HG02642 (cell line): ENCODE measurements at regions not wholly inside any gene's neighbourhood (a gene's known extent, or its start where the extent isn't known, plus 50 kb on each side); places are given as distances from the start of the nearest gene placed in this dataset.

Experiments used
- ATAC-seq: cut with Tn5 transposase; IDR thresholded peaks from one replicate; pipeline ENCODE4 v1.9.1; 2021; ENCODE audit warnings: mild to moderate bottlenecking; ENCODE audit not compliant: unreplicated experiment, poor library complexity

DNA sequence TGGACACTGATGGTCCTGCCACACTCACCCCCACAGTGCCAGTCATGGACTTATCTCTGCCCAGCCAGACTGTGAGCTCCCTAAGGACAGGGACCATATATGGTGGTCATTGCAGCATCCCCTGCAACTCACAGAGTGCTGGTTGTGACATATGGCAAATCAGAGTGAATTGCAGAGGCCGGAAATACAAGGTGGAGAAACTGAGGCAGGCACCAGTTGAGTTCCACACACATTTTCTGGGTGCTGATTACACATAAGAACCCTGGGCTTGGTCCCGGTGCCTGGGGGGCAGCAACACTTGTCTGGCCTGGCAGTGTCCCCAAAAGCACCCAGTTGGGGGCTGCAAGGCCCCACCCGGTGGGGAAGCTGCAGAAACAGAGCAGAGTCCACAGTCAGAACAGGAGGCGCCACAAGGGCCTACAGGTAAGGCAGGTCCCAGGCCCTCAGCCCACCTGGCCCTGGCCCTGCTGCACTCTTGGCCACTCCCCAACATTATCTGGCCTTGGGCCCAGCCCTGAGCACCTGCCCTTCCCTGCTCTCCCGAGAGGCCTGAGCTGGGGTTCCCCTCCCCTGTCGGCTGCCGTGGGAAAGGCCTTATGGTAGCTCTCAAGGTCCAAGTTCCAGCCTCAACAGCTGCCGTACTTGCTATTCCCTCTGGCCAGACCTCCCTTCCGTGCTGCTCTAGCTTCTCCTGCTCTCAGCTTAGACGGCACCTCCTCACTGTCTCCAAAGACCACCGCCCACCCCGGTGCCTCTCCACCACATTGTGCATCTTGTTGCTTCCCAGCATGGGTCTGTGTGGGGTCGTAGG, 140.8 kb upstream of the PTPN1 start:
- no peak for ATAC-seq

DNA sequence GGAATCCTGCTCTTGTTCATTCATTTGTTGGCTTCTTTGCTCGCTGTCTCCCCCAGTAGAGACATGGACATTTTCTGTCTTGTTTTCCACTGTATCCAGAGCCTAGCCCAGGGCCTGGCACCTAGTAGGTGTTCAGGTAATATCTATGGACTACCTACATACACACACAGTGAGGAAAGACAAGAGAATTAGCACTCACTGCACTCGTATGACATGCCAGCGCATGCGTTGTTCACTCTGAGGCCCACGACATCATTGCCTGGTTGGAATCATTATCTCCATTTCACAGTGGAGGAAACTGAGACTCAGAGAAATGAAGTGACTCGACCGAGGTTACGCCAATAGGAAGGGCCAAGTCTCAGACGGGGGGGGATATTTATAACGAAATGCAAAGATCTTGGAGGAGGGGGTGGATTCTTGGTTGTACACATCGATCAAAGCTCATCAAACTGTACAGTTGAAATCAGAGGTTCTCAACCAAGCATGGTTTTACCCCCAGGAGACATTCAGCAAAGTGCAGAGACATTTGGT, 140.1 kb upstream of the PTPN1 start:
- no peak for ATAC-seq

DNA sequence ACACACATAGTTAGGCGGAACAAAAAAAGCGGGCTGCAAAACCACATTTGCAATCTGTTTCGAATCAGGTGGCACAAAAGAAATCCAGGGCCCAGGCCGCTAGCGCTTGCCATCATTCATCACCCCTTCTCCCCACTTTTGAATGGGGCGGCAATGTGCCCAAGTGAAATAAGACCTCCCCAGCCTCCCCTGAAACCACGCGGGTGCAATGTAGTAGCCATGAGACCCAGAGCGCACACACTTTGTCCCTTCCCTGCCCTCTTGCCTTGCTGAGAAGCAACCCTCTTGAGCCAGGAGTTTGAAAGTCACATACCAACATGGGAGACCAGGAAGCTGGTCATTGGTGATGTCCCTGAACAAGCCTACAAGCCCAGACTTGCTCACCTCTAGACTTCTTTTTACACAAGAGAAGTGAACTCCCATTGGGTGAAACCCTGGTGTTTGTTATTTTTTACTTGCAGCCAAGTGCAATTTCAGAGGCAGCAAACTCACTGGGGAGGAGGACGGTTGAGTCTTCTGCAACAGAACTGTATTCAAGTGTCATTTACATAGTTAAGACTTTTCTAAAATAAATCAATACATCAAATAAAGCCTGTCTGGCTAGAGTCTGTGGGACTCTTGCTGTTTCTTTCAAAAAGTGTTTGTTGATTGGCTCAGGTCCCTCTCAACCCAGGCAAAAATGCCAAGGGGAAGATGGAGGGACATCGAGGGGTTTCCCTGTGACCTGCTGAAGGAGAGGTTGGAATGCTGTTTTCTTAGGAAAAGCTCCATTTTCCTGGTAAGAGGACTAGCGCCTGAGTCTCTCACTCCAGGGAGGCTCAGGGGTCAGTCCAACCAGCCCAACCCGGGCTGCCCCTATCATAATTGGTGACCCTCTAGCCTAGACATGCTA, 138.1 kb upstream of the PTPN1 start:
- no peak for ATAC-seq

DNA sequence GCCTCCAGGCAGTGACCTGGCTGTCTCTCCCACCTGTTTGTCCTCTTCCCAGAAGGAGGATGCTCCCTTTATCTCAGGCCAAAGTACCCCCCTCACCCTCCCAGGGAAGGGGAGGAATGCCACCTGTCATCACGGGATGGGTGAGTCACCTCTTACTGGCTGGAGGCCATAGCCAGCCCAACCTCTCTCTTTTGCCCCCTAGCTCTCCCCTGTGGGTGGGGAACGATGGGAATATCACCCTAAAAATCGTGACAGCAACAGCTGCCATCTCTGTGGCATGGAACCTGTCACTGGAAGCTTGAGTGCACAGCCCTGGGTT, 137.5 kb upstream of the PTPN1 start:
- ATAC-seq = no peak

DNA sequence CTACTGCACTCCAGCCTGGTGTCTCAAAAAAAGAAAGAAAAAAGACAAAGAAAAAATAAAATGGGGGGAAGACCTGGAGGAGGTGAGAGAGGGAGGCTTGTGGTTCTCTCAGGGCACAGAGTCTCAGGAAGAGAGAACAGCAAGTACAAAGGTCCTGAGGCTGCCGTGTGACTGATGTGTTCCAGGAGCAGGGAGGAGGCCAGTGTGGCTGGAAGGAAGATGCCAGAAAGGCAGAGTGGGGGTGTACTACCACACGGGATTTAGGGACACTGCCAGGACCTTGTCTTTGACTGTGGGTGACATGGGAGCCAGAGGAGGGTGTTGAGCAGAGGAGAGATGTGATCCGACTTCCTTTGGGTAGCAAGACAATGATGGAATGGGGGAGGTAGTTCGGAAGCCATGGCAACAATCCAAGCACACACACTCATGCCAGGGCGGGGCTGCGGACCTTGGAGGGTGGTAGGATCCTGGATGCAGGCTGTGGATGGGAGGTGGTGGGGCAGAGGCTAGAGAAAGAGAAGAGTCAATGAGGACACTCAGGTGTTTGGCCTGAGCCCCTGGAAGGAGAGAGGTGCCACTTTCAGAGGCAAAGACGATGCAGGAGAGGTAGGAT, 136.4 kb upstream of the PTPN1 start:
- no peak for ATAC-seq

DNA sequence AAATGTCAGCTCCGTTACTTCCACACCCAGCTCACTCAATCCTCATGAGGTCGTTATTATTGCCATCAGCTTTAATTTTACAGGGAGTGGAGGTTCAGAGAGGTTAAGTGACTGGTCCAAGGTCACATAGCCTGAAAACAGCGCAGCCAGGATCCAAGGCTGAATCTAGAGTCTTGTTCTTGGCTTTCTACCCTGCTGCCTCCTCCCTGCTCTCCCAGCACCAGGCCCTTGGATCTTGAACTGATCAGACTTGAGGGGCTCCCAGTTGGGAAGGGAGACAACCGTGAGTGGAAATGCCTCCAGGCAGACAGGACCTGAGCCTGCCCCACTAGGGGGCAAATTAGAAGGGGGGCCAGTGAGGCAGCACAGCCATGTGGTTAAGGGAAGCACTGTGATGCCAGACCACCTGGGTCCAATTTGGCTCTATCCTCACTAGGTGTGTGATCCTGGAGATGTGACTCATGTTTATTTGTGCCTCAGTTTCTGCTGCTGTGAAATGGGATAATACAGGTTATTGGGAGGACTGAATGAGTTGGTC, 135.6 kb upstream of the PTPN1 start:
- no peak for ATAC-seq

DNA sequence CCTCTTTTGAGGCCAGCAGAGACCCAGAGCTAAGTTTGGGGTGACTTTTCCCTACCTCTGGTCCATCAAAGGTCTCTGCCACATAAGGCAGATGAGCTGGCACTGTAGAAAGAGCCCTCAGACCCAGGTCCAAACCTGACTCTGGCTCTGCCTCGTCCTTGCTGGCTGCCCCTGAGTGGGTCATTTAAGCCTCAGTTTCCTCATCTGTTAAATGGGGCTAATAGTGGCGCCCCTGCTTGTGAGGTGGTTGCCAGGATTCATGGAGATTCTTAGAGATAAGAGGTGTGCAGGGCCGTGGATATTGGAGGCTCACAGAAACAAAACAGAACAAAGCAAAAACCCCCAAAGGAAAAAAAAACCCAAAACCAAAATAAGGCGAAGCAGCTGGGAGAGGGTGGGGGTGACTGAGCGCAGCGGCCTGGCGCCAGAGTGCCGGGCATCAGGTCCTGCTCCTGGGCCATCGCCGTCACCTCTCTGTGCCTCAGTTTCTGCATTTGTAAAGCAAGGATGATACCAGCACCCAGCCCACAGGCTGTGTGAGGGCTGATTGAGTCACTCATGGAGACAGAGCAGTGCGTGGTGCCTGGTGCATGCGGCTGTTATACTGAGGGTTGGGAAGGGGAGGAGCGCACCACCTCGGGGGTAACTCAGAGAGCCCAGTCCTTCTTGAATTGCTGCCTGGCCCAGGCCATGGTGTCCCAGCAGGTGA, 133.8 kb upstream of the PTPN1 start:
- ATAC-seq = no peak

DNA sequence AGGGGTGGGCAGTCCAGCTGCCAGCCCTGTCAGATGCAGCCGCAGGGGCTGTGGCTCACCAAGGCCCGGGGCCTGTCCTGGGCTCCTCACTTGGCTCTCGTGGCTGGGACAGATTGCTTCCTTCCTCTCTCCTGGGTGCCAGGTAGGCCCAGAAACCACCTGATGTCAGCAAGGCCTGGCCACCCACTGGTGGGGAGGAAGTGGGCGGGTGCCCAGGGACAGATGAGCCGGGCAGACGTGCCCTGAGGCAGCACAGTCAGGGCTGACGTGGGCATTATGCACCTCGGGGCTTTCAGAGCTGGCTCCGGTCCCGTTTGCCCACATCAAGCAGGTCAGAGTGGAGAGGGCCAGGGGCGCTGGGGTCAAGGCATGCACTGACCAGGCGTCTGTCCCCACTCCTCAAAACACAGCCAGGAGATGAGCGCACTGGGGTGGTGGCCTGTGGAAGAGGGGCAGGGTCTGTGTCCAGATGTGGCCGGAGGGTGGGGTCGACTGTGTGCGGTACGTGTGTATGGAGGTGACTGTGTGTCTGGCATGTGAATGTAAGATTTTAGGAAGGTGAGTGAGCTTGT, 133.2 kb upstream of the PTPN1 start:
- no peak for ATAC-seq

DNA sequence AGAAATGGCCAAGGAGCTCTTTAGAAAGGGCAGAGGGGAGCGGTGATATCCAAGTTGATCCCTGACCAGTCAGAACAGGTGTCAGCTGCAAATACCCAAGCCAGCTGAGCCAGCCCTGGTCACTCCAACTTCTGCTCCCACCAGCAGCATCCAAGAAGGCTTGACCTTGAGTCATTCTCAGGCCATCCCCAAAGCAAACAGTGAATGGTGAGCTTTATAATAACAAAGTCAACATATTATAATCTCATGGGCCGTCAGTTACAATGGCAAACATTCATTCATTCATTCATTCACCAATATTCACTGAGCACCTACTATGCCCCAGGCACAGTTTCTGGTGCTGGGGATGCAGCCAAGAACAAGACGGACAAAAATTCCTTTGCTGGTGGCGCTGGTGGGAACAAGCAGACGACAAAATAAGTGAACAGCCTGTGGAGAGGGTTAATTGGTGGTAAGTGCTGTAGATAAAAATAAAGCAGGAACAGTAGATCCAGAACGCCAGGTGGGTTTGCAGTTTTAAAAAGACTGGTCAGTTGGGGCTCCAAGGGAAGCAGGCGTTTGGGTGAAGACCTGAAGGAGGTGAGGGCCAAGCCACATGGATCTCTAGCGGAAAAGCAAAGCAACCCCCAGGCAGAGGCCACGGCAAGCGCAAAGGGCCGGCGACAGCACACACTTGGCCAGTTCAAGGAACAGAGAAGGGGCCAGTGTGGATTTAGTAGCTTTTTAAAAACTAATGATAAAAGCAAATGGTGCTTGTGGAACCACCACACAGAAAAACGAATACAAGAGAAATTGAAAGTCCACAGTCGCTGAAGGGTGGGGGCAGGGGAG, 131.8 kb upstream of the PTPN1 start:
- ATAC-seq = no peak

DNA sequence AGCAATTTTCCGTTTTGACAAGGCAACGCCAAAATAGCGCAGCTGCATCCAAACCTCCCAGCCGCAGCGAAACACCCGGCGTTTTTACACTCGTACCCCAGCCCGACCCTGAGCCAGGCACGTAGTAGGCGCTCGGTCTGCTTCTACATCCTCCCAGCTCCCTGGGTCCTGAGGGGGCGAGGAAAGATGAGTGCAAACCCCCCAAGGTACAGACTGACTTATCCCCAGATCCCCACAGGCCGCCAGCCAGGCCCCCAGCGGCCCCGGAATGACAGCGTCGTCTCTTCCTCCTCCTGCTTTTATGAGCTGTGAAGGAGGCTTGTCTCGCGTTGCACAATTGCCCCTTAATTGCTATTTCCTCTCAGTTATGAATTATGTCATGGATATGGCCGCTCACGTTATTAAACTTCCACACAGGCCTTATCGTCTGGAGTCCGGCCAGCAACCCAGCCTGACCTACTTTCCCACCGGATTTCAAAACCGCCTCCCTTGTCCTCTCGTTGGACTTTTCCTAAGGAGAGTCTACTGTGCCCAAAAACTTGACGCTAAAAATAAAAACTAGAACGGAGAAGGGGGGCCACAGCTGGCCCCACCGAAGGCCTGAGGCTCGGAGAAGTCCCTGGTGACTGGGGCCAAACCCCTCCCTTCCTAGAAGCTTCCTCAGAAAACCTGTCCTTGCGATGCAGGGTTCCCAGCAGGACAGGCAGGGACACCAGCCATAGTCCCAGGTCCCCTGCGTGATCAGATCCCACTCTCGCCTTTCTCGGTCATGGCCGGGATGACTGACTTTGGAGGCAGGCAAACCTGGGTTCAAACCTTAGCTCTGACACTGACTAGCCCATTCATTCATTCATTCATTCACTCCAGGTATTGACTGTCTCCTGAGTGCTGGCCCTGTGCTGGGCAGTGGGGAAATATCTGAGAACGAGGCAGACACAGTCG, 130.9 kb upstream of the PTPN1 start:
- ATAC-seq = no peak

DNA sequence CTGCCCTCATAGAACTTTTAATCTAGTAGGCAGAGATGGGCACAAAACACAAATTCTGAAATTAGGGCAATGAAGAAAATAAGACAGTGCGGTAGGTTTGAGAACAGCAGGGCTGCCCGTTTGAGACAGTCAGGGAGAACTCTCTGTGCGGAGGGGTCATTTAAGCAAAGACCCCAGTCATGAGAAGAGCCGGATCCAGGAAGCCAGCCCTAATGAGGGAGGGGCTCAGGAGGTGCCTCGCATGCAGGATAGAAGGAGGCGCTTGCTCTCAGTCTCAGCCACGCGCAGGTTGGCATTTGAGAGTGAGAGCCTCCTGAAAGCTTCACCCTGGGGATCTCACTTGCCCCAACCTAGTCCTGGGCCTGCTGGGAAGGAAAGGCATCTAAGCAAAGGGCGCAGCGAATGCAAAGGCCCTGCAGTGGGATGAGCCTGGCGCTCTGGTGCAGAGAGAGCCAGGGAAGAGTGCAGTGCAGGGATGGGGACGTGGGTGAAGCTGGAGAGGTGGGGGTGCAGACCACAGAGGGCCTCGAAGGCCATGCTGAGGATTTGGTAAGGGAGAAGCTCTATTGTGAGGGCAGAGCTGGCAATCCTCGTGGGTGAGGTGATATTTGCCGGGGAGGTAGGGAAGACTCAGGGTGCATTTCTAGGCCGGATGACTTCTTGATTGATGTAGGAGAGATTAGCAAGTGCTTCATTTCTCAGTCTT, 130.0 kb upstream of the PTPN1 start:
- no peak for ATAC-seq

DNA sequence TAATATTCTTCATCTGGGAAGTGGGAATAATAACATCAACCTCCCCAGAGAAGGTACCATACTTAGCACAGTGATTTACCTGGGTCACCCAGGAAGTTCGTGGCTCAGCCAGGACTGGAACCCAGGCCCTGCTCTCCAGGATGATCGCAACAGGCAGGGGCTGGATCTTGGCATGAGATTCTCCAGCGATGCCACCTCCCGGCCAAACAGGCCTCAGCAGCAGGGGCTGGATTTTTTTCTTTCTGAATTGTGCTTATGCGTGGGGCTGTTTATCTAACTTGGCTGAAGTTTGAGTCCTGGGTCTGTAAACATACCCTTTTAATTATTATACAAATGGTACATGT, 129.5 kb upstream of the PTPN1 start:
- no peak for ATAC-seq

DNA sequence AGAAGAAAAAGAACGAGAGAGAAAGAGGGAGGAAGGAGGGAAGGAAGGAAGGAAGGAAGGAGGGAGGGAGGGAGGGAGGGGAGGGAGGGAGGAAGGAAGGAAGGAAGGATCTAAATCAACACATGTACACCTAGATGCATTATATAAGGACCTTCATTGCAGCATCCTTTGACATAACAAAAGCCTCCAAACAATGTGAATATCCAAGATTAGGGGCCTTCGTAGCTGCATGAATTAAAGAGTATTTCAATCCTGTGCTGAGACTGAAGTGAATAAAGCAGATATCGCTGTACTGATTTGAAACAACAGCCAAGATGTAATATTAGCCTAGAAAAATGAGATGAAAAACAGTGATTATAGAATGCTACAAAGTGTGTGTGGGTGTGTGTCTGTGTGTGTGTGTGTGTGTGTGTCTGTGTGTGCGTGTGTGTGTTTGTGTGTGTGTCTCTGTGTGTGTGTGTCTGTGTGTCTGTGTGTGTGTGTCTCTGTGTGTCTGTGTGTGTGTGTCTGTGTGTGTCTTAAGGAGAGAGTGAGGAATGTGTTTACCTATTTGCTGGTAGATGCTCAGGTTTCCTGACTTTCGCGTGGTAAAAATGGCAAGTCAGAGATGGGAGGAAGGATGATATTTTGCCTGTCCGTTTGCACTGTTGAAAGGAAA, 129.0 kb upstream of the PTPN1 start:
- no peak for ATAC-seq

DNA sequence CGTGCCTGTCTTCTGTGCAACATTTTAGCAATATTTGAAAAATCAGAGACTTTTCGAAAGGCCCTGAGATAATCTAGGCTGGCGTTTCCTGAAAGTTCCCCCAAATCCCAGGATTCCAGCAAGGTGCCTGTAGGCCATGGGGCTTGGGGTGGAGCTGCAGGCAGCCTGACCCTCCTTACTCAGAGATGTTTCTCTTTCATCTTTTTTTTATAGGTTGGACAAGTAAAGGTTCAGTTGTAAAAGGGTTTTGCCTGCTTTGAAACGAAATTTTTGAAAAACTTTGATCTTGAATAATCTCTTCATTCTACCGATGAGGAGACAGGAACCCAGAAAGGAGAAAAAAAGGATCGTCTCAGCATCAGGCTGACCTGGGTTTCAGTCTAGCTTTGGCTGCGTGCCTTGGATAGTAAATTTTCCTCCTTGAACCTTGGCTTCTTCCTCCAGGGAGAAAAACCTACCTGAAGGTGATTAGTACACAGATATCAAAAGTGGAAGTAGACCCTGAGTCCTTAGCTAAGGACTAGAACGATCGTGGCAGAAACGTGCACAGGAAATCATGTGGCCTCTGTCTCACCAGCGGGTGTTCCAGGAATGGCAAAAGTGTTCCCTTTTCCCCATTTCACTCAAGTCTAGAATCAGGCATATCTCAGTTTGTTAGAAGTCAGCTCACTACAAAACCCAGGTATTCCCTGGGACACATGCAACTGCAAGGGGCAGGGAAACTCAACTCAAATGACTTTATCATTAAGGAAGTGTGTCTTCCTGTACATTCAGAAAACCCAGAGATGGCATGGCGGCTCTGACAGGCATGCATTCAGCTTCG, 128.2 kb upstream of the PTPN1 start:
- no peak for ATAC-seq

DNA sequence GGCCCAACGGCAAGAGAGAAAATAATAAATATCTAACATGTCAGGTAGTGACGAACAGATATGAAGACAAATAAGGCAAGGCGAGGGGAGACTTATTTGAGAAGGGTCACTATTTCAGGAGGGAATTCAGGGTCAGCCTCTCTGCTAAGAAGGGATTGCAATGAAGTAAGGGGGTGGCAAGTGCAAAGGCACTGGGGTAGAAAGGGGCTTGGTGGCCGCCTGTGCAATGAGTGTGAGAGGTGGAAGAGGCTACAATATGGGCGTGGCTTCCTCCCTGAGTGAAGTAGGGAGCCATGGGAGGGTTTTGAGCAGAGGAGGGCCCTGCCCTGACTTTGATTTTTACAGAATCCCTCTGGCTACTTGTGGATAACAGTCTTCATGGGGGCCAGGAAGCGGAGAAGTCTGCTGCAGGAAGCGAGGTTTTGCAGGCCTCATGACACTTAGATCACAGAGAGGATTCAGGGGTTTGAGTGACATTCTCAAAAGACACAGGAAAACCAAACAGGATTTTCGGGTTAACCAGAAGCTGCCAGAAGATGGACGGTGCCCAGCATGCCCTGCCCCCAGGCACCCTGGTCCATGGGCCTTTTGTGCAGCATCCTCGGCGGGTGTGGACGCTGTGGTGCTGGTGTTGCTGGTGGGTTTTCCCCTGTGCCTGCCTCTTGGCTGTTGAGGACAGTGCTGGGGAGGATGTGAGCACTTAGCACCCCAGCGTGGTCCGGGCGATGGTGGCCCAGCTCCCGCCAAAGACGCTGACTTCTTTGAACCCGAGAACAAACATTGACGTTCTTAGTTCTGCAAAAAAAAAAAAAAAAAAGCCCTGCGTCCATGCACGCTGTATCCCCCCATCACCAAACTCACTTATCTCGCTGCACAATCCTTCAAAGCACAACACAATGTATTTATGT, 124.2 kb upstream of the PTPN1 start:
- no peak for ATAC-seq
